ENCODE measurements at regions not wholly inside any gene's neighbourhood (a gene's known extent, or its start where the extent isn't known, plus 50 kb on each side); places are given as distances from the start of the nearest gene placed in this dataset.

DNA sequence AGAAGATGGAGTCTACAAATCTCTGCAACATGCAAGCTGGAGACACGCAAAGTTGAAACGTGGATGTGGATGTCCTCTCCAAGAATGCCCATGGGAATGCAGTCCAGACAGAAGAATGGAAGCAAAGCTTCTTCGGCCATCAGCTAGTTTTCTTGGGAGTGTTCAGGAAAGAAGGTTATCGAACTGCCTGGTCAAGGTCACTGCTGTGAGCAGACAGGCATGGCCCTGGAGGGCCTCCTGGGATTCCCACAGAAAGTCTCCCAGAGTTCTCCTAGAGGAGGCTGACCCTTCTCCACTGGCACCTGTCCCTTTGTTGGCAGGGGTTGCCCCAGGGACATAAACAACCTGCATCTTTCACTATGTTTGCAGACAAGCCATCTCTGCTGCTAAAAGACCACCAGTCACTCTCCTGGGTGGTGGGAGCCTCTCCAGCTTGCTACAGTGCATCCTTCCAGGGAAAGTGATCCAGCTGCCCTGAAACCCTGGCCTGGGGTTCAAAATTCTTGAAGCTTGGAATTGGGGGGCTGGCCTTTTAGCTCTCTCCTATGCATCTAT lies 265.8 kb downstream of the SYK start:
- TF ChIP-seq, protein P1, sequence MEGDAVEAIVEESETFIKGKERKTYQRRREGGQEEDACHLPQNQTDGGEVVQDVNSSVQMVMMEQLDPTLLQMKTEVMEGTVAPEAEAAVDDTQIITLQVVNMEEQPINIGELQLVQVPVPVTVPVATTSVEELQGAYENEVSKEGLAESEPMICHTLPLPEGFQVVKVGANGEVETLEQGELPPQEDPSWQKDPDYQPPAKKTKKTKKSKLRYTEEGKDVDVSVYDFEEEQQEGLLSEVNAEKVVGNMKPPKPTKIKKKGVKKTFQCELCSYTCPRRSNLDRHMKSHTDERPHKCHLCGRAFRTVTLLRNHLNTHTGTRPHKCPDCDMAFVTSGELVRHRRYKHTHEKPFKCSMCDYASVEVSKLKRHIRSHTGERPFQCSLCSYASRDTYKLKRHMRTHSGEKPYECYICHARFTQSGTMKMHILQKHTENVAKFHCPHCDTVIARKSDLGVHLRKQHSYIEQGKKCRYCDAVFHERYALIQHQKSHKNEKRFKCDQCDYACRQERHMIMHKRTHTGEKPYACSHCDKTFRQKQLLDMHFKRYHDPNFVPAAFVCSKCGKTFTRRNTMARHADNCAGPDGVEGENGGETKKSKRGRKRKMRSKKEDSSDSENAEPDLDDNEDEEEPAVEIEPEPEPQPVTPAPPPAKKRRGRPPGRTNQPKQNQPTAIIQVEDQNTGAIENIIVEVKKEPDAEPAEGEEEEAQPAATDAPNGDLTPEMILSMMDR (IDR thresholded peaks at IDR 0.05) = no peak
- TF ChIP-seq EZH2 (IDR thresholded peaks at IDR 0.05; ENCODE audit: borderline replicate concordance, insufficient read depth, low read depth, low read length, poor library complexity, severe bottlenecking) = no peak
